ENCODE measurements at regions not wholly inside any gene's neighbourhood (a gene's known extent, or its start where the extent isn't known, plus 50 kb on each side); places are given as distances from the start of the nearest gene placed in this dataset.
A peak's percentile ranks its signal among the peaks of the same experiment; 100 is the strongest.

DNA sequence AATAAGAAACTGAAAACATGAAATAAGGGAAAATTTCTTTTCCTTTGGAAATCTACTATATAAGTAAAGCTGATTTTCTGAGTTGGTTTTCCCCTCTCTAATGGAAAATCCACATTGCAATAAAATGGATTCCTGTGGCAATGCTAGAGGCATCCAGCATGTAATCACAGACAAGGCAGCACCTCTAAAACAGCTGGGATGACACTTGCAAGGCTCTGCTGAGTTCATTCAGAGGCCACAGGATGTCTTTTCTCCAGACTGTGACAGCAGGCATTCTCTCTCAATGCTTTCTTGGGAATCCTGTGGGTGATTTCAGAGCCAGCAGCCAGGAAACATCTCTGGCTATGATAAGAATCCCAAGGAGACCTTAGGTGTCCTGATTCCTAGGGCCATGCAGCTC, 201.3 kb upstream of the BLID start:
- no peak overlapping the region for H3K4me3 ChIP-seq
- intact Hi-C loops (cut with DNase I) = no loop called here
- no peaks in the 10 kb centered on the region for H3K9me3 ChIP-seq (replicated peaks in 1 of 3)
- H3K36me3 ChIP-seq (replicated peaks in 1 of 2) = no peaks in the 10 kb centered on the region
- peaks cover 0 to 15% of the 10 kb centered on the region in 2 donors for H3K4me1 ChIP-seq (replicated peaks in 1 of 2)
- TF ChIP-seq, protein P1, sequence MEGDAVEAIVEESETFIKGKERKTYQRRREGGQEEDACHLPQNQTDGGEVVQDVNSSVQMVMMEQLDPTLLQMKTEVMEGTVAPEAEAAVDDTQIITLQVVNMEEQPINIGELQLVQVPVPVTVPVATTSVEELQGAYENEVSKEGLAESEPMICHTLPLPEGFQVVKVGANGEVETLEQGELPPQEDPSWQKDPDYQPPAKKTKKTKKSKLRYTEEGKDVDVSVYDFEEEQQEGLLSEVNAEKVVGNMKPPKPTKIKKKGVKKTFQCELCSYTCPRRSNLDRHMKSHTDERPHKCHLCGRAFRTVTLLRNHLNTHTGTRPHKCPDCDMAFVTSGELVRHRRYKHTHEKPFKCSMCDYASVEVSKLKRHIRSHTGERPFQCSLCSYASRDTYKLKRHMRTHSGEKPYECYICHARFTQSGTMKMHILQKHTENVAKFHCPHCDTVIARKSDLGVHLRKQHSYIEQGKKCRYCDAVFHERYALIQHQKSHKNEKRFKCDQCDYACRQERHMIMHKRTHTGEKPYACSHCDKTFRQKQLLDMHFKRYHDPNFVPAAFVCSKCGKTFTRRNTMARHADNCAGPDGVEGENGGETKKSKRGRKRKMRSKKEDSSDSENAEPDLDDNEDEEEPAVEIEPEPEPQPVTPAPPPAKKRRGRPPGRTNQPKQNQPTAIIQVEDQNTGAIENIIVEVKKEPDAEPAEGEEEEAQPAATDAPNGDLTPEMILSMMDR (IDR thresholded peaks at IDR 0.05) = no peak
- TF ChIP-seq POLR2A (IDR thresholded peaks at IDR 0.05) = no peak
- H3K27me3 ChIP-seq = no peaks in the 10 kb centered on the region
- H3K27ac ChIP-seq = peak overlapping the region in 2 of 5 donors; percentile 28 to 50
- DNase-seq = peak in 6 of 7 donors; percentile 10 to 66 (median 31)

DNA sequence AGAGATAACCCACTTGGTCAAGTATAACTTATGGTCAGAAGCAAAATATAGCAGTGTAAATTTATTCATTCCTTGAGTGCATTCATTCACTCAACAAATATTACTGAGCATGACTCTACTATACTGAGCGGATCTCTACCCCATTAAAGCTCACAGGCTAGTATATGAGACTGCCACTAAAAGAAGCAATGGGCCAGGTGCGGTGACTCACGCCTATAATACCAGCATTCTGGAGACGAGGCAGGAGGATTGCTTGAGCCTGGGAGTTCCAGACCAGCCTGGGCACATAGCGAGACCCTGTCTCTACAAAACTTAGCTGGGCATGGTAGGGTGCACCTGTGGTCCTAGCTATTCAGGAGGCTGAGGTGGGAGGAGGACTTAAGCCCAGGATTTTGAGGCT, 197.6 kb upstream of the BLID start:
- peaks cover 0 to 8% of the 10 kb centered on the region in 2 donors for H3K4me1 ChIP-seq (replicated peaks in 1 of 2)
- WGBS, 4 donors = 82 to 89% (median 86%) methylated on average over 4 to 5 of the region's 5 CpGs
- H3K27ac ChIP-seq = no peak overlapping the region
- intact Hi-C loops (cut with DNase I) = no loop called here
- no peak overlapping the region for H3K4me3 ChIP-seq
- no peak for TF ChIP-seq POLR2A (IDR thresholded peaks at IDR 0.05)
- TF ChIP-seq, protein P1 (IDR thresholded peaks at IDR 0.05) = no peak
- H3K36me3 ChIP-seq (replicated peaks in 1 of 2) = no peaks in the 10 kb centered on the region
- H3K27me3 ChIP-seq = no peaks in the 10 kb centered on the region
- no peak for DNase-seq
- no peaks in the 10 kb centered on the region for H3K9me3 ChIP-seq (replicated peaks in 1 of 3)

DNA sequence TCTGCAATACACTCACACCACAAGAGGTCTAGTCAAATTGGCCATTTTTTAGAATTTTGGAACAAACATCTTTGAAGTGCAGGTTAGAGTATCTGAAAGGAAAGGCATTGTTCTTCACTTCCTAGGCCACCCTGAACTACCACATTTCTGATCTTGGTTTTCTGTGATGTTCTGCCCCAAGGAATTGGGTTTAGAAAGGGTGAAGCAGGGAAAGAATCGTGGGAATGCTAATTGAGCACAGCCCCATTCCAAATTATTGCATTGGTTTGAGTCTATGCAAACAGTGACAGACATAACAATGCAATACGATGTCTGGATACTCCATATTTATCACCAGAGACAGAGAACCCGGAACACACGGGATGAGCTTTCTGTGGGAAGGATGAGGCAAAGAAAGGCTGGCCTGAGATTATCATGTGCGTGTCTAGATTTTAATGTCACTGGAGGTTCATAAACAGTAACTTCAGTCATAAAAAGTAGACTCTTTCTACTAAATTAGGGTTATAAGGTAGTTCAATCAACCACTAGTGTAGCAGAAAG, 195.3 kb upstream of the BLID start:
- Histone ChIP-seq H3K27ac (no peak overlapping the region), H3K27me3 (no peaks in the 10 kb centered on the region), H3K9me3 (replicated peaks in 1 of 3) (no peaks in the 10 kb centered on the region), H3K36me3 (replicated peaks in 1 of 2) (no peaks in the 10 kb centered on the region), H3K4me1 (replicated peaks in 1 of 2) (no peaks in the 10 kb centered on the region), H3K4me3 (no peak overlapping the region)
- DNase-seq = no peak
- TF ChIP-seq, protein P1 (IDR thresholded peaks at IDR 0.05) = no peak
- no peak for TF ChIP-seq POLR2A (IDR thresholded peaks at IDR 0.05)
- intact Hi-C loops (cut with DNase I) = no loop called here
- WGBS, 4 donors = 91 to 93% (median 93%) methylated on average over 5 of the region's 5 CpGs

DNA sequence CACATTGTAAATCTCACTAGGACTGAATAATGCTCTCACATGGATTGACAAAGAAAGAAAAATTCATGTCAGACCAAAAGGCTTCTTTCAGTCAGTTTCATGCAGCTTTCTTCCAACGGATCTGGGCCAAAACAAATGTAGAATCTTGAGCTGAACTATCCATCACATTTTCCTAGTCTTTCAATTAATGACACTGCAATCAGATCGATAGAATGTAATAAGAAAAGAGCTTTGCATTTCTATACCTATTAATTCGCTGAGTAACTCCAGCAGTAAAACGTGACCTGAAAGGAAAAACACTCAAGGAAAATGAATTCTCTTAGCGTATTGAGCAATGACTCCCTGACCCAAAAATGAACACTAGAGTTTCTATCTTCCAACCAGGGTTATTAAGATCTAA, 194.8 kb upstream of the BLID start:
- Histone ChIP-seq H3K4me3 (no peak overlapping the region), H3K4me1 (replicated peaks in 1 of 2) (no peaks in the 10 kb centered on the region), H3K27me3 (no peaks in the 10 kb centered on the region), H3K36me3 (replicated peaks in 1 of 2) (no peaks in the 10 kb centered on the region), H3K27ac (no peak overlapping the region), H3K9me3 (replicated peaks in 1 of 3) (no peaks in the 10 kb centered on the region)
- TF ChIP-seq POLR2A (IDR thresholded peaks at IDR 0.05) = no peak
- TF ChIP-seq, protein P1 (IDR thresholded peaks at IDR 0.05) = no peak
- intact Hi-C loops (cut with DNase I) = no loop called here
- no peak for DNase-seq
- WGBS, 4 donors = 67 to 80% (median 73%) methylated on average over 5 of the region's 5 CpGs

All from adrenal gland (tissue), 9 donors.